ENCODE measurements at regions not wholly inside any gene's neighbourhood (a gene's known extent, or its start where the extent isn't known, plus 50 kb on each side); places are given as distances from the start of the nearest gene placed in this dataset.

DNA sequence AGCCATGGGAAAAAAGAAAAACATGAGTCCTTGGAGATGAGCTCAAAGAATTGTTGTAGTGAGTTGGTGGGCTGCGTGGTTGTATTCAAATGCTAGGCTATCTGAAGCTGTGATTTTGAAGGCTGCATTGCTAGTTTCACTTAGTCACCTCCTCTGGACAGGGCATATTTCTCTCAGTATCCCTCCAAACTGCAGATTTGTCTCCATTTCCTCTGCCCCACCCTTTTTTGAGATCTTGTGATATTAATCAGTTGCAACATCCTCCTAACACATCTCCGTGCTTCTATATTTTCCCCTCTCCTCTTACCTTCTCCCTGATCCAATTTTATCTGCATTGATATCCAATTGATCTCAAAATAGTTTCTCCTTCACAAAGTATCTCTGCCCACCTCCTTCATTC lies 1048.0 kb upstream of the WWC1 start:
- TF ChIP-seq, protein P1, sequence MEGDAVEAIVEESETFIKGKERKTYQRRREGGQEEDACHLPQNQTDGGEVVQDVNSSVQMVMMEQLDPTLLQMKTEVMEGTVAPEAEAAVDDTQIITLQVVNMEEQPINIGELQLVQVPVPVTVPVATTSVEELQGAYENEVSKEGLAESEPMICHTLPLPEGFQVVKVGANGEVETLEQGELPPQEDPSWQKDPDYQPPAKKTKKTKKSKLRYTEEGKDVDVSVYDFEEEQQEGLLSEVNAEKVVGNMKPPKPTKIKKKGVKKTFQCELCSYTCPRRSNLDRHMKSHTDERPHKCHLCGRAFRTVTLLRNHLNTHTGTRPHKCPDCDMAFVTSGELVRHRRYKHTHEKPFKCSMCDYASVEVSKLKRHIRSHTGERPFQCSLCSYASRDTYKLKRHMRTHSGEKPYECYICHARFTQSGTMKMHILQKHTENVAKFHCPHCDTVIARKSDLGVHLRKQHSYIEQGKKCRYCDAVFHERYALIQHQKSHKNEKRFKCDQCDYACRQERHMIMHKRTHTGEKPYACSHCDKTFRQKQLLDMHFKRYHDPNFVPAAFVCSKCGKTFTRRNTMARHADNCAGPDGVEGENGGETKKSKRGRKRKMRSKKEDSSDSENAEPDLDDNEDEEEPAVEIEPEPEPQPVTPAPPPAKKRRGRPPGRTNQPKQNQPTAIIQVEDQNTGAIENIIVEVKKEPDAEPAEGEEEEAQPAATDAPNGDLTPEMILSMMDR (IDR thresholded peaks at IDR 0.05): no peak
- no peak for TF ChIP-seq POLR2A (IDR thresholded peaks at IDR 0.05)

Measured in thyroid gland (tissue), 4 donors.